ENCODE measurements at regions not wholly inside any gene's neighbourhood (a gene's known extent, or its start where the extent isn't known, plus 50 kb on each side); places are given as distances from the start of the nearest gene placed in this dataset.

- TF ChIP-seq CTCF (IDR thresholded peaks at IDR 0.05; ENCODE audit: low read length) (no peak), EZH2phosphoT487 (IDR thresholded peaks at IDR 0.05; ENCODE audit: low read length) (no peak), EZH2 (optimal IDR thresholded peaks at IDR 0.05; ENCODE audit: low read depth, low read length) (no peak)
These were observed 136.7 kb downstream of the PCTP start for GRCh38 chr17:55887531-55887930.
